Gastroesophageal sphincter (tissue), 4 donors: ENCODE measurements at regions not wholly inside any gene's neighbourhood (a gene's known extent, or its start where the extent isn't known, plus 50 kb on each side); places are given as distances from the start of the nearest gene placed in this dataset.

Experiments used
- ATAC-seq: fragments of 150-250 bp; one replicate; pipeline ENCODE4 v1.9.1; 2016; ENCODE audit warnings: mild to moderate bottlenecking, moderate library complexity
- H3K27ac ChIP-seq, 4 donors: fragments of 200-600 bp; sonication (generic) in 3 of 4; 1 replicate in 3 of 4; 2 replicates in 1 of 4; pipeline ENCODE4 v1.5.1; 2016 to 2019
- H3K27me3 ChIP-seq: fragments of 200-600 bp; sonication (generic); one replicate; pipeline ENCODE4 v1.5.1; 2019
- H3K36me3 ChIP-seq, 2 donors: fragments of 200-600 bp; sonication (generic); one replicate each; pipeline ENCODE4 v1.5.1; 2019; ENCODE audit warnings: control low read depth in 1 of 2
- H3K4me1 ChIP-seq, 3 donors: fragments of 200-600 bp; sonication (generic); 1 replicate in 2 of 3; 2 replicates in 1 of 3; pipeline ENCODE4 v1.5.1; 2016 to 2019; ENCODE audit warnings: control low read depth in 2 of 3
- H3K4me3 ChIP-seq, 2 donors: fragments of 200-600 bp; sonication (generic); one replicate each; pipeline ENCODE4 v1.5.1; 2019; ENCODE audit warnings: mild to moderate bottlenecking in 1 of 2, moderate library complexity in 1 of 2
- H3K9me3 ChIP-seq, 3 donors: fragments of 200-600 bp; sonication (generic); one replicate each; pipeline ENCODE4 v1.5.1; 2017 to 2019; ENCODE audit warnings: control low read depth in 2 of 3
- EP300 ChIP-seq: sonication (generic); formaldehyde crosslinking; IDR thresholded peaks from one replicate; pipeline ENCODE4 v1.6.1; 2017; ENCODE audit warnings: antibody characterized with exemption, mild to moderate bottlenecking
- POLR2A ChIP-seq, 2 donors: fragments of 450-650 bp; IDR thresholded peaks; one replicate each; pipeline ENCODE4 v1.6.1; 2017; ENCODE audit warnings: antibody characterized with exemption in 2 of 2, mild to moderate bottlenecking in 2 of 2, moderate library complexity in 1 of 2
- POLR2AphosphoS5 ChIP-seq: sonication (generic); formaldehyde crosslinking; IDR thresholded peaks from one replicate; pipeline ENCODE4 v1.6.1; 2017; ENCODE audit warnings: antibody characterized with exemption
- WGBS, 2 donors: methylation state at CpG; one replicate each; pipeline ENCODE4 v1.1.5; 2018; ENCODE audit warnings: low coverage in 1 of 2; 5-methylcytosine and 5-hydroxymethylcytosine counted together
- TF ChIP-seq, protein P1 (sequence below), 4 experiments: fragments of 200-600 bp in 2 of 4; fragments of 450-650 bp in 2 of 4; sonication (generic) in 1 of 4; IDR thresholded peaks; one replicate each; pipeline ENCODE4 v1.5.1; 2017 to 2019; ENCODE audit warnings: antibody characterized with exemption in 4 of 4, mild to moderate bottlenecking in 2 of 4, moderate library complexity in 2 of 4

DNA sequence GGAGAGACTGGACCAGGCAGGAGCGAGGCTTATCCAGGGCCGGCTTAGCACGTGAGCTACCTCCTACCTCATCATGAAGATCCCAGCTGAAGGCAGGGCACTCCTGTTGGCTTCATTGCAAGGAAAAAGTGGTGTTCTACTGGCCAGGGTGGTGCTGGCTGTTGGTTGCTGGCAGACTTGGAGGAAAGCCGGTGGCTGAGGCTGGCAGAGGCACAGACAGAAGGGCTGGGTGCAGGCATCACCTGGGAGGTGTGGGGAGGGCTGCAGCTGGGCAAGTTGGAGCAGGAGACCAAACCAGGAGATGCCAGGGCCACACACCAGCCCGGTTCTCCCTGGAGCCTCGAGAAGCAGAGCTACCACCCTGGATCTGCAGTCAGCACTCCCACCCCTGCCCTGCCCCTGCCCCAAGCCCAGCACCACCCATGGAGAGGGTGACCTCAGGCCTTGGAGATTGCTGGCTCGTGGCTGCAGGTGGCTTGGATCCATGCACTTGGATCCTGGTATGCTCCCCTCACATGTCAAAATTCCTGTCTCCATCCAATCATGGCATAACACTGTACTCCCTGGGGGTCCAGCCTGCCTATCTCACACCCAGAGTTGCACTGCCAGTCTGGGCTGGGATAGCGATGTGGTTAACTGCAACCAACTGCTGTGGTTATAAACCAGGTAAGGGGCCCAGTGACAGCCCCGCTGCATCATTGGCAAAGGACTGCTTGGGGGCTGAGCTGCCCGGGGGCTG lies 49.7 kb downstream of the GLI2 start:
- Histone ChIP-seq H3K27me3 (no peaks in the 10 kb centered on the region), H3K9me3 (no peaks in the 10 kb centered on the region), H3K36me3 (no peaks in the 10 kb centered on the region), H3K4me1 (peaks cover 0 to 36% (median 6%) of the 10 kb centered on the region in 3 donors), H3K4me3 (no peak overlapping the region), H3K27ac (no peak overlapping the region)
- no peak for ATAC-seq
- TF ChIP-seq, protein P1, sequence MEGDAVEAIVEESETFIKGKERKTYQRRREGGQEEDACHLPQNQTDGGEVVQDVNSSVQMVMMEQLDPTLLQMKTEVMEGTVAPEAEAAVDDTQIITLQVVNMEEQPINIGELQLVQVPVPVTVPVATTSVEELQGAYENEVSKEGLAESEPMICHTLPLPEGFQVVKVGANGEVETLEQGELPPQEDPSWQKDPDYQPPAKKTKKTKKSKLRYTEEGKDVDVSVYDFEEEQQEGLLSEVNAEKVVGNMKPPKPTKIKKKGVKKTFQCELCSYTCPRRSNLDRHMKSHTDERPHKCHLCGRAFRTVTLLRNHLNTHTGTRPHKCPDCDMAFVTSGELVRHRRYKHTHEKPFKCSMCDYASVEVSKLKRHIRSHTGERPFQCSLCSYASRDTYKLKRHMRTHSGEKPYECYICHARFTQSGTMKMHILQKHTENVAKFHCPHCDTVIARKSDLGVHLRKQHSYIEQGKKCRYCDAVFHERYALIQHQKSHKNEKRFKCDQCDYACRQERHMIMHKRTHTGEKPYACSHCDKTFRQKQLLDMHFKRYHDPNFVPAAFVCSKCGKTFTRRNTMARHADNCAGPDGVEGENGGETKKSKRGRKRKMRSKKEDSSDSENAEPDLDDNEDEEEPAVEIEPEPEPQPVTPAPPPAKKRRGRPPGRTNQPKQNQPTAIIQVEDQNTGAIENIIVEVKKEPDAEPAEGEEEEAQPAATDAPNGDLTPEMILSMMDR (IDR thresholded peaks at IDR 0.05): no peak
- TF ChIP-seq EP300 (no peak), POLR2AphosphoS5 (no peak), POLR2A (IDR thresholded peaks at IDR 0.05) (no peak)
- WGBS, 2 donors: 67% methylated on average over 1 of the region's 10 CpGs; no CpG with 5 or more reads in 1 of the 2 donors

DNA sequence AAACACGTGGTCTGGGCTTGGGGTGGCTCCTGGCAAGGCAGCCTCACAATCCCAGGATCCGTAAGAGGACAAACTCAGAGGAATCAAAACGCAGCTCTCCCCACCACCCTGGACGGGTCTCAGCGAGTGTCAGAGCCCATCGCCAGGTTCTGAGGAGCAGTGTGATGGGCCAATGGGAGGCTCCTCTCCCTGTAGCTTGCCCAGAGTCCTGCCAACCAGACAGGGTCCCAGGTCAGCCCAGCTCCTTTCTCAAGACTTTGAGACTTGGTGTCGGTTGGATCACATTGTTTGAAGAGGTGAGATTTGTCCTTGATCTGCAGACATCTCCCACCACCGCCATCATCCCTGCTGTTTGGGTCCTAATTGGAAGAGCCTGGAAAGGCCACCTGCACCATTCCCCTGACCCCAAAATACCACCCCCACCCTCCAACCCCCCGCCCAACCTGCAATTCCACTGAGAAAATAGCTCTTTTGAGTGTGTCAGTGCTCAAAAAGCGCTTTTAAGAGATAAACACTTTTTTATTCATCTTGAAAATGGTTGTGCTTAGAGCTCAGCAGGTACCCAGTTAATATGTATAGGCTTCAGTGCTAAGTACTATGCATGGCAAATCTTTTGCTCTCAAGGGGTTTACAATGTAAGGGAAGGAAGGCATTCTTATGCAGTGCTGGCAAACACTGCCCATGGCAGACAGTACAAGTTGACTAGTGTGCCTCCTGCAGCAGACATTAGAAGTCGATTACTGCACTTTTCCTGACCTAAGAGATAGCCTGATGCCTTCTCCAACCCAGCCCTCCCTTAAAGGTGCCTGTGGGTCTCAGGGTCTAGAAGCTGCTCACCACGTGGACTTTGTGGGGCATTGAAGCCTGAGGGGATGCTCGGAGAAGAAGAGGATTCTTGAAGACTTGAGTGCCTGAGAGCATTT lies 50.6 kb downstream of the GLI2 start:
- TF ChIP-seq EP300: no peak
- no peak for TF ChIP-seq POLR2A (IDR thresholded peaks at IDR 0.05)
- TF ChIP-seq, protein P1 (IDR thresholded peaks at IDR 0.05): no peak
- TF ChIP-seq POLR2AphosphoS5: no peak
- ATAC-seq: no peak
- 100% methylated on average over 1 to 2 of the region's 13 CpGs for WGBS, 2 donors
- no peak overlapping the region for H3K27ac ChIP-seq
- H3K4me1 ChIP-seq: peaks cover 0 to 36% (median 6%) of the 10 kb centered on the region in 3 donors
- no peaks in the 10 kb centered on the region for H3K9me3 ChIP-seq
- no peak overlapping the region for H3K4me3 ChIP-seq
- H3K36me3 ChIP-seq: no peaks in the 10 kb centered on the region
- H3K27me3 ChIP-seq: no peaks in the 10 kb centered on the region

DNA sequence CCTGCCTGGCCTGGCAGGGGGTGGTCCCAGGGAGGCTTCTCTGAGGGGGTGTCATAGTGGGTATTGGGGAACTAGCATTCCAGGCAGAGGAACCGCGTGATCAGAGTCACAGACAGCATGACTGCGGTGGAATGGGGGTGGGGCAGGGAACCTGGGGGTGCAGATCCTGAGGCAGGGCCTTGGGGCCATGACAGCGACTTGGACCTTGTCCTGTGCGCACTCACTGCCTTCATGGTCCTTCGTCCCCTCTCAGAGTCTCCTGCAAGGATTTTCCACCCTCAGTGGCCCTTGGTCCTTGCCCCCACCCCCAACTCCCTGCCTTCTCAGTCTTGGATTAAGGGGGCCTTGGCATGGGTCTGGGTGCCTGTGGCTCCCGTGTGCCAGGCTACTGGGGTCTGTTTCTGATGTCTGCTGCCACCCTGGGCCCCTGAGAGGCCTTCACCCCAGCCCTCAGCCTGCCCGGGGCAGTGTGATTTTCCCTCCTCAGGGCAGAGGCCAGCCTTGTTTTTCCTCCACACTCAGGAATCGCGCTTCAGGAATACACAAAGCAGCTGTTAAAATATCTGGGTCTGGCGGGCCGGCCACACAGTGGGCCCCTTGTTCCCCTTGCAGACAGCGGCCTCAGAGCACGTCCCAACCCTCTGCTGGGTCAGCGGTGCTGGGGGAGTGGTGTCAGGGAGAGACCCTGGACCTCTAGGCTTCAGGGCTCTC lies 51.6 kb downstream of the GLI2 start:
- no peak for ATAC-seq
- Histone ChIP-seq H3K27ac (no peak overlapping the region), H3K27me3 (no peaks in the 10 kb centered on the region), H3K4me3 (no peak overlapping the region), H3K9me3 (no peaks in the 10 kb centered on the region), H3K4me1 (peaks cover 0 to 36% (median 6%) of the 10 kb centered on the region in 3 donors), H3K36me3 (no peaks in the 10 kb centered on the region)
- WGBS, 2 donors: 73 to 93% methylated on average over 4 of the region's 15 CpGs
- TF ChIP-seq POLR2A (IDR thresholded peaks at IDR 0.05) (no peak), POLR2AphosphoS5 (no peak), EP300 (no peak)
- TF ChIP-seq, protein P1 (IDR thresholded peaks at IDR 0.05): no peak

DNA sequence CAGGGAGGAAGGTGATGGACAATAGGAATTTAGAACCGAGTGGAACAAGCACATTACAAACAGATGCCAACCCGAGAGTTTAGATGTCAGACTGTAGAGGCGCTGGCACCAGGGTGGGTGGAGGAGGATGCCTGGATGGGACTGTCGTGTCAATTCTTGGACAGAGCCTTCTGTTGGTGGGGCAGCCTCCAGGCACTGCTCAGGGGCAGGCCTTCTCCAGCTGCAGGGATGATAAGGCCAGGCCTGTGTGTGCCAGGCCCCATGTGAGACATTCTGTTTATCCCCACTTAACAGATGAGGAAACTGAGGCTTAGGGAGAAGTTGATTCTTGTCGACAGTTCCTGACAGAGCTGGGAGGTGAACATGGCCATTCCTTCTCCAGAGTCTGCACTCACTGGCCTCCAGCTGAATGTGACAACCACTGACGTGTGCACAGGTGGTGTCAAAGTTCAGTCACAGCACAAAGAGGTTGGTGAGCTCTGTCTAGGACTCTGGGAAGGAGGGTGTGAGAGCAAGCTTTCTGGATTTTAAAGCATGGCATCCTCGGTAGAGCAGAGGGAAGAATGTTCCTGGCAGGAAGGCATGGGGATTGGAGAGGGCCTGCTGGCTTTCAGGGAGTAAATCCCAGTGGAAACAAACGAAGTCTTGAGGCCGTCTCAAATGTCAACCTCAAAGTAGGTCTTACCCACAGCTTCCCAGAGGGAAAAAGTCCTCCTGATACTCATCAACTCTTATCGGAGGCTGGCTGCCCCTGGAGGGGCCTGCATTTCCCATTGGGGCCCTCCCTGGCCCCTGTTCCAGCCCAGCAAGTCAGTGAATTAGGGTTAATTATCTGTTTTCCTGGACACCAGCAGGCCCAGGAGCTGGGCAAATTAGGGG lies 52.4 kb downstream of the GLI2 start:
- Histone ChIP-seq H3K36me3 (no peaks in the 10 kb centered on the region), H3K9me3 (no peaks in the 10 kb centered on the region), H3K27me3 (no peaks in the 10 kb centered on the region), H3K27ac (no peak overlapping the region), H3K4me1 (peaks cover 0 to 32% (median 2%) of the 10 kb centered on the region in 3 donors), H3K4me3 (no peak overlapping the region)
- WGBS, 2 donors: 34 to 60% methylated on average over 5 to 8 of the region's 10 CpGs
- TF ChIP-seq, protein P1 (IDR thresholded peaks at IDR 0.05): no peak
- TF ChIP-seq POLR2A (IDR thresholded peaks at IDR 0.05): no peak
- ATAC-seq: no peak
